NK-92 (cell line): ENCODE measurements at regions not wholly inside any gene's neighbourhood (a gene's known extent, or its start where the extent isn't known, plus 50 kb on each side); places are given as distances from the start of the nearest gene placed in this dataset.

Experiments
- DNase-seq: peaks from one replicate; lab custom pipeline; 2025; ENCODE audit not compliant: unreplicated experiment; lab: John Stamatoyannopoulos, UW

- no peak for DNase-seq
Measured at GRCh38 chr1:244339073-244339692, 112.5 kb downstream of the ADSS2 start.

GRCh38 chr1:244339776-244340175 lies 111.9 kb downstream of the ADSS2 start:
- DNase-seq: no peak

- DNase-seq: no peak
Measured at GRCh38 chr1:244340396-244340795, 111.3 kb downstream of the ADSS2 start.

- DNase-seq: no peak
Measured at GRCh38 chr1:244341455-244342450, 110.0 kb downstream of the ADSS2 start.

GRCh38 chr1:244344001-244344400 lies 107.7 kb downstream of the ADSS2 start:
- no peak for DNase-seq

GRCh38 chr1:244346972-244347618 lies 104.6 kb downstream of the ADSS2 start:
- no peak for DNase-seq

GRCh38 chr1:244347942-244348341 lies 103.8 kb downstream of the ADSS2 start:
- DNase-seq: no peak

- no peak for DNase-seq
Measured at GRCh38 chr1:244349103-244349531, 102.6 kb downstream of the ADSS2 start.

GRCh38 chr1:244349581-244350001 lies 102.1 kb downstream of the ADSS2 start:
- DNase-seq: no peak

- DNase-seq: no peak
Measured at GRCh38 chr1:244350027-244350426, 101.7 kb downstream of the ADSS2 start.

GRCh38 chr1:244352156-244352830 lies 99.4 kb downstream of the ADSS2 start:
- no peak for DNase-seq

GRCh38 chr1:244353551-244354091 lies 98.1 kb downstream of the ADSS2 start:
- no peak for DNase-seq

- DNase-seq: no peak
Measured at GRCh38 chr1:244354810-244355278, 96.9 kb downstream of the ADSS2 start.

- no peak for DNase-seq
Measured at GRCh38 chr1:244356376-244356775, 95.3 kb downstream of the ADSS2 start.
